OCI-LY3 (cell line): ENCODE measurements at regions not wholly inside any gene's neighbourhood (a gene's known extent, or its start where the extent isn't known, plus 50 kb on each side); places are given as distances from the start of the nearest gene placed in this dataset.

Experiments
- H2AFZ ChIP-seq: fragments of 200-600, 300-600 bp; shearing (Covaris generic); 2 replicates; pipeline ENCODE4 v1.6.0; 2014; ENCODE audit warnings: antibody characterized with exemption, low read depth, low read length
- H3K27ac ChIP-seq: fragments of 200-600, 300-600 bp; sonication (generic); 2 replicates; pipeline ENCODE4 v1.5.1; 2014; ENCODE audit warnings: mild to moderate bottlenecking, low read length, moderate library complexity, mixed read lengths
- H3K27me3 ChIP-seq: fragments of 200-600, 300-600 bp; sonication (generic); 2 replicates; pipeline ENCODE4 v1.6.1; 2014; ENCODE audit warnings: low read depth, low read length, mixed read lengths
- H3K36me3 ChIP-seq: fragments of 200-600, 300-600 bp; sonication (generic); replicated peaks from 2 replicates; pipeline ENCODE3; 2014; ENCODE audit warnings: low read depth, low read length, mixed read lengths
- H3K4me1 ChIP-seq: fragments of 300-600, 200-600 bp; sonication (generic); 2 replicates; pipeline ENCODE4 v1.6.1; 2014; ENCODE audit warnings: low read length, mixed read lengths
- H3K4me2 ChIP-seq: fragments of 200-600, 300-600 bp; sonication (generic); 2 replicates; pipeline ENCODE4 v1.6.1; 2014; ENCODE audit warnings: low read length, mixed read lengths
- H3K4me3 ChIP-seq: fragments of 300-600, 200-600 bp; sonication (generic); 2 replicates; pipeline ENCODE4 v1.5.1; 2014; ENCODE audit warnings: antibody characterized with exemption, mild to moderate bottlenecking, low read length, moderate library complexity
- H3K79me2 ChIP-seq: fragments of 300-600, 200-600 bp; shearing (Covaris generic); 2 replicates; pipeline ENCODE4 v1.6.1; 2014; ENCODE audit warnings: mild to moderate bottlenecking, low read length, mixed read lengths
- H3K9ac ChIP-seq: fragments of 300-600, 200-600 bp; shearing (Covaris generic); 2 replicates; pipeline ENCODE4 v1.6.0; 2014; ENCODE audit warnings: mild to moderate bottlenecking, low read length, moderate library complexity
- H3K9me3 ChIP-seq: fragments of 200-600, 300-600 bp; shearing (Covaris generic); 2 replicates; pipeline ENCODE4 v1.6.1; 2014; ENCODE audit warnings: low read length, mixed read lengths; ENCODE audit not compliant: insufficient read depth
- H4K20me1 ChIP-seq: fragments of 200-600, 300-600 bp; sonication (generic); 2 replicates; pipeline ENCODE4 v1.6.1; 2016; ENCODE audit warnings: low read length, mixed read lengths; ENCODE audit not compliant: insufficient read depth
- CTCF ChIP-seq: fragments of 200-600, 300-600 bp; sonication (generic); IDR thresholded peaks from 2 replicates; pipeline ENCODE4 v1.5.1; 2014; ENCODE audit warnings: antibody characterized with exemption, low read length, low read depth
- EZH2phosphoT487 ChIP-seq: fragments of 200-600 bp; shearing (Covaris generic); IDR thresholded peaks from 2 replicates; pipeline ENCODE4 v1.6.1; 2018; ENCODE audit warnings: antibody characterized with exemption, mixed run types, low read depth

GRCh38 chr12:105843561-105843960 is 295.2 kb downstream of the NUAK1 start:
- no peak overlapping the region for H3K4me2 ChIP-seq
- no peak for TF ChIP-seq EZH2phosphoT487
- no peak for TF ChIP-seq CTCF

GRCh38 chr12:105843986-105844760 is 294.6 kb downstream of the NUAK1 start:
- Histone ChIP-seq H3K9ac (no peak overlapping the region), H2AFZ (no peak overlapping the region), H4K20me1 (no peaks in the 10 kb centered on the region), H3K27me3 (no peaks in the 10 kb centered on the region), H3K79me2 (no peaks in the 10 kb centered on the region), H3K27ac (no peak overlapping the region), H3K4me3 (no peak overlapping the region), H3K9me3 (no peaks in the 10 kb centered on the region), H3K4me2 (no peak overlapping the region), H3K36me3 (no peaks in the 10 kb centered on the region), H3K4me1 (no peaks in the 10 kb centered on the region)
- TF ChIP-seq EZH2phosphoT487, result no peak
- no peak for TF ChIP-seq CTCF

More at GRCh38 chr12:105843561-105843960, 295.2 kb downstream of the NUAK1 start:
- Histone ChIP-seq H3K4me1 (no peaks in the 10 kb centered on the region), H2AFZ (no peak overlapping the region), H3K27ac (no peak overlapping the region), H3K79me2 (no peaks in the 10 kb centered on the region), H3K9ac (no peak overlapping the region), H3K27me3 (no peaks in the 10 kb centered on the region), H3K9me3 (no peaks in the 10 kb centered on the region), H3K36me3 (no peaks in the 10 kb centered on the region), H3K4me3 (no peak overlapping the region), H4K20me1 (no peaks in the 10 kb centered on the region)

GRCh38 chr12:105846331-105846730 is 292.4 kb downstream of the NUAK1 start:
- Histone ChIP-seq H2AFZ (no peak overlapping the region), H3K4me2 (no peak overlapping the region), H3K4me3 (no peak overlapping the region), H3K4me1 (no peaks in the 10 kb centered on the region), H3K36me3 (no peaks in the 10 kb centered on the region), H3K79me2 (no peaks in the 10 kb centered on the region), H3K9me3 (no peaks in the 10 kb centered on the region), H3K27me3 (no peaks in the 10 kb centered on the region), H4K20me1 (no peaks in the 10 kb centered on the region), H3K9ac (no peak overlapping the region), H3K27ac (no peak overlapping the region)
- no peak for TF ChIP-seq EZH2phosphoT487
- TF ChIP-seq CTCF, result no peak

GRCh38 chr12:105847068-105847467 is 291.7 kb downstream of the NUAK1 start:
- H2AFZ ChIP-seq, result no peak overlapping the region
- H3K4me3 ChIP-seq, result no peak overlapping the region
- no peak for TF ChIP-seq EZH2phosphoT487
- TF ChIP-seq CTCF, result no peak
- no peaks in the 10 kb centered on the region for H3K9me3 ChIP-seq
- no peak overlapping the region for H3K9ac ChIP-seq
- no peak overlapping the region for H3K4me2 ChIP-seq
- H3K36me3 ChIP-seq, result no peaks in the 10 kb centered on the region
- H4K20me1 ChIP-seq, result no peaks in the 10 kb centered on the region
- no peaks in the 10 kb centered on the region for H3K79me2 ChIP-seq
- H3K4me1 ChIP-seq, result no peaks in the 10 kb centered on the region
- no peaks in the 10 kb centered on the region for H3K27me3 ChIP-seq
- H3K27ac ChIP-seq, result no peak overlapping the region
